ENCODE measurements at regions not wholly inside any gene's neighbourhood (a gene's known extent, or its start where the extent isn't known, plus 50 kb on each side); places are given as distances from the start of the nearest gene placed in this dataset.

DNA sequence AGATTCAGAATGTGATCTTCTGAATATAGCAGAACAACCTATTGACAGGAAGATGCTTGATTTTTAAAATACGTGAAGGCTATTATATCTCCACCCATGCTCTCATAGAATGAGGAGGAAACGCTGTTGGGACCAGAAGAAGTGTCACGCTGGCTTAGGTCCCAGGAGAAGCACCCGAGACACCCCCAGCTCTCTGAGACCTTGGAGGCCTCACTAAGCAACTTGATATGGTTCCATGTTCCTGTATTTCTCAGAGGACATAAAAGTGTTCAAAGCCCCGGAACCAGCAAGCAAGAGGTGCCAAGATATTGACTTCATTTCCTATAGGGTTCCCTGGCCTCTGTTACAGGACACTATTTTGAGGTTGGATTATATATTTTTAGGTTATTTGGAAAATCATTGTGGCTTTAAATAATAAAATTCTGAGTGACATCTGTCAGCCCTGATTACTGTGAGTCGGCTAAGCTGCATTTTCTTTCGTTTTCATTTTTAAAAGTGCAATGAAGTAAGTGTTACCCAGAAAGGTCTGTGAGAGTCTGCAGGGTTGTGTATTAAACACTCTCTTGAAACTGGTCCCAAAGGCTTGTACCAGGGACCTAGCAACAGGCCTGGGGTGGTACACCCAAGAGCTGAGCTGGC, 400.0 kb downstream of the SOX9 start:
- no peak for ATAC-seq
- TF ChIP-seq BACH2 (CRISPR knock-in tag; IDR thresholded peaks at IDR 0.05; ENCODE audit: borderline replicate concordance) (no peak), ISL1 (CRISPR knock-in tag; IDR thresholded peaks at IDR 0.05) (no peak), PPARA (CRISPR knock-in tag; IDR thresholded peaks at IDR 0.05; ENCODE audit: borderline replicate concordance) (no peak), ZNF8 (CRISPR knock-in tag; IDR thresholded peaks at IDR 0.05) (no peak), TOX (CRISPR knock-in tag; IDR thresholded peaks at IDR 0.05; ENCODE audit: borderline replicate concordance) (no peak), ZFP3 (CRISPR knock-in tag; IDR thresholded peaks at IDR 0.05) (no peak), ARNTL (CRISPR knock-in tag; IDR thresholded peaks at IDR 0.05; ENCODE audit: borderline replicate concordance, low read depth) (no peak), OSR1 (CRISPR knock-in tag; IDR thresholded peaks at IDR 0.05) (no peak), ZC3H10 (CRISPR knock-in tag; IDR thresholded peaks at IDR 0.05) (no peak)
- TF ChIP-seq, protein P1, sequence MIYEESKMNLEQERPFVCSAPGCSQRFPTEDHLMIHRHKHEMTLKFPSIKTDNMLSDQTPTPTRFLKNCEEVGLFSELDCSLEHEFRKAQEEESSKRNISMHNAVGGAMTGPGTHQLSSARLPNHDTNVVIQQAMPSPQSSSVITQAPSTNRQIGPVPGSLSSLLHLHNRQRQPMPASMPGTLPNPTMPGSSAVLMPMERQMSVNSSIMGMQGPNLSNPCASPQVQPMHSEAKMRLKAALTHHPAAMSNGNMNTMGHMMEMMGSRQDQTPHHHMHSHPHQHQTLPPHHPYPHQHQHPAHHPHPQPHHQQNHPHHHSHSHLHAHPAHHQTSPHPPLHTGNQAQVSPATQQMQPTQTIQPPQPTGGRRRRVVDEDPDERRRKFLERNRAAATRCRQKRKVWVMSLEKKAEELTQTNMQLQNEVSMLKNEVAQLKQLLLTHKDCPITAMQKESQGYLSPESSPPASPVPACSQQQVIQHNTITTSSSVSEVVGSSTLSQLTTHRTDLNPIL (CRISPR knock-in tag; IDR thresholded peaks at IDR 0.05; ENCODE audit: low read depth), result no peak
- TF ChIP-seq, protein P2, sequence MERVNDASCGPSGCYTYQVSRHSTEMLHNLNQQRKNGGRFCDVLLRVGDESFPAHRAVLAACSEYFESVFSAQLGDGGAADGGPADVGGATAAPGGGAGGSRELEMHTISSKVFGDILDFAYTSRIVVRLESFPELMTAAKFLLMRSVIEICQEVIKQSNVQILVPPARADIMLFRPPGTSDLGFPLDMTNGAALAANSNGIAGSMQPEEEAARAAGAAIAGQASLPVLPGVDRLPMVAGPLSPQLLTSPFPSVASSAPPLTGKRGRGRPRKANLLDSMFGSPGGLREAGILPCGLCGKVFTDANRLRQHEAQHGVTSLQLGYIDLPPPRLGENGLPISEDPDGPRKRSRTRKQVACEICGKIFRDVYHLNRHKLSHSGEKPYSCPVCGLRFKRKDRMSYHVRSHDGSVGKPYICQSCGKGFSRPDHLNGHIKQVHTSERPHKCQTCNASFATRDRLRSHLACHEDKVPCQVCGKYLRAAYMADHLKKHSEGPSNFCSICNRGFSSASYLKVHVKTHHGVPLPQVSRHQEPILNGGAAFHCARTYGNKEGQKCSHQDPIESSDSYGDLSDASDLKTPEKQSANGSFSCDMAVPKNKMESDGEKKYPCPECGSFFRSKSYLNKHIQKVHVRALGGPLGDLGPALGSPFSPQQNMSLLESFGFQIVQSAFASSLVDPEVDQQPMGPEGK (CRISPR knock-in tag; IDR thresholded peaks at IDR 0.05; ENCODE audit: borderline replicate concordance), result no peak
- TF ChIP-seq, protein P3, sequence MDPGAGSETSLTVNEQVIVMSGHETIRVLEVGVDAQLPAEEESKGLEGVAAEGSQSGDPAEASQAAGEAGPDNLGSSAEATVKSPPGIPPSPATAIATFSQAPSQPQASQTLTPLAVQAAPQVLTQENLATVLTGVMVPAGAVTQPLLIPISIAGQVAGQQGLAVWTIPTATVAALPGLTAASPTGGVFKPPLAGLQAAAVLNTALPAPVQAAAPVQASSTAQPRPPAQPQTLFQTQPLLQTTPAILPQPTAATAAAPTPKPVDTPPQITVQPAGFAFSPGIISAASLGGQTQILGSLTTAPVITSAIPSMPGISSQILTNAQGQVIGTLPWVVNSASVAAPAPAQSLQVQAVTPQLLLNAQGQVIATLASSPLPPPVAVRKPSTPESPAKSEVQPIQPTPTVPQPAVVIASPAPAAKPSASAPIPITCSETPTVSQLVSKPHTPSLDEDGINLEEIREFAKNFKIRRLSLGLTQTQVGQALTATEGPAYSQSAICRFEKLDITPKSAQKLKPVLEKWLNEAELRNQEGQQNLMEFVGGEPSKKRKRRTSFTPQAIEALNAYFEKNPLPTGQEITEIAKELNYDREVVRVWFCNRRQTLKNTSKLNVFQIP (CRISPR knock-in tag; IDR thresholded peaks at IDR 0.05; ENCODE audit: borderline replicate concordance, low read depth), result no peak

DNA sequence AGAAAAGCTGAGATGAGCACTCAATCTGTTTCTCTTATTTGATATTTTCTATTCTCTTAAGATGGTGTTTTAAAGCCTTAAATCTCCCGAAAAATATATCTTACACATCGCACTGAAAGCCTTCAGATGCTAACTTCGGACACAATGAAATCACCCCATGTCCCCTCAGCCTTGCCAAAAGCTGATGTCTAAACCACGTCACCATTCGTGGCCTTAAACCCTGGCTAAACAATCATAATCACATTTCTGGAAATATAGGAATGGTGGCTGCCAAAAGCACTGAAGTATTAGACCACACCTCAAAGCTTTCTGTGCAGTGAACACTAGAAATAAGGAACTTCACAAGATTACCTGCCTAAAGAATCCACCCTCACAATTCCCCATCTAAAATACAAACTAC, 402.7 kb downstream of the SOX9 start:
- ATAC-seq, result no peak
- TF ChIP-seq OSR1 (CRISPR knock-in tag; IDR thresholded peaks at IDR 0.05), result no peak
- TF ChIP-seq GLIS3 (CRISPR knock-in tag; IDR thresholded peaks at IDR 0.05), result no peak

DNA sequence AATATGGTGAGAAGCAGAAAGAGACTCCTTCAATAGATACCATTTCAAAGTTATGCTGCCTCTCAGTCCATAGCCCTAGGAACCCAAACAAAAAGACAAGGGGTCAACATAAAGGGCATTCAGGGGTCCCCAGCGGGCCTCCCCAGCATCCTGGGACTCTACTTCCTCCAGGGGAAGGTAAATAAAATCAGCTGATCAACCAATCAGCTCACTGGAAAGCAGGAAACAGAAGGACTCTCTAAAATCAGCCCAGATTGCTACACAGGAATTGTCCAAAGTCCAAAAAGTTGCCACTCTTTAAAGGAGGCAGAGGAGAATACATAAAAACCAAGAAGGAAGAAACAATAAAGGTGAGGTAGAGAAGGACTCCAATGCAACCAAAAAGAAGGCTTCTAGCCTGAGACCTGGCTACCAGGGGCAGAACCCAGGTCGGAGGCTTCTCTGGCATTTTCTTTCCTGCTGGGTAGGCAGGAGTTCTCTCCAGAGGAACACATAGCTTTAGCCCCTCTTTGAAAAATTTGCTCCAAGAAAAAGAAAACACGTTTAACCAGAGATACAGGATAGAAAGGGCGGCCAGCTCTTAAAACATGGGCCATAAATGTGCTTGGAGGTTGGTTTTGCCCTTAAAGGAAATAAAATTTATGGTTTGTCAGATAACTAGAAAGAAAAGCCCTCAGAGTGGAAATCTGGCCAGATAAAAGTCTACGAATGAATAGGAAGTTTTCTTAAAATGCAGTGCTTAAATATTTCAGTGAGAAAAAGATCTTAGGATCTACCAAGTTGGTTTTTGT, 404.6 kb downstream of the SOX9 start:
- ATAC-seq, result no peak
- no peak for TF ChIP-seq ZFP30 (CRISPR knock-in tag; IDR thresholded peaks at IDR 0.05)
- TF ChIP-seq ZNF565 (CRISPR knock-in tag; conservative IDR thresholded peaks at IDR 0.05; ENCODE audit: low read depth), result no peak
- TF ChIP-seq, protein P4, sequence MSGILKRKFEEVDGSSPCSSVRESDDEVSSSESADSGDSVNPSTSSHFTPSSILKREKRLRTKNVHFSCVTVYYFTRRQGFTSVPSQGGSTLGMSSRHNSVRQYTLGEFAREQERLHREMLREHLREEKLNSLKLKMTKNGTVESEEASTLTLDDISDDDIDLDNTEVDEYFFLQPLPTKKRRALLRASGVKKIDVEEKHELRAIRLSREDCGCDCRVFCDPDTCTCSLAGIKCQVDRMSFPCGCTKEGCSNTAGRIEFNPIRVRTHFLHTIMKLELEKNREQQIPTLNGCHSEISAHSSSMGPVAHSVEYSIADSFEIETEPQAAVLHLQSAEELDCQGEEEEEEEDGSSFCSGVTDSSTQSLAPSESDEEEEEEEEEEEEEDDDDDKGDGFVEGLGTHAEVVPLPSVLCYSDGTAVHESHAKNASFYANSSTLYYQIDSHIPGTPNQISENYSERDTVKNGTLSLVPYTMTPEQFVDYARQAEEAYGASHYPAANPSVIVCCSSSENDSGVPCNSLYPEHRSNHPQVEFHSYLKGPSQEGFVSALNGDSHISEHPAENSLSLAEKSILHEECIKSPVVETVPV (CRISPR knock-in tag; IDR thresholded peaks at IDR 0.05), result no peak
- no peak for TF ChIP-seq BACH2 (CRISPR knock-in tag; IDR thresholded peaks at IDR 0.05; ENCODE audit: borderline replicate concordance)
- no peak for TF ChIP-seq RARB (CRISPR knock-in tag; IDR thresholded peaks at IDR 0.05)
- no peak for TF ChIP-seq GLIS3 (CRISPR knock-in tag; IDR thresholded peaks at IDR 0.05)
- TF ChIP-seq ARNTL (CRISPR knock-in tag; IDR thresholded peaks at IDR 0.05; ENCODE audit: borderline replicate concordance, low read depth), result no peak

DNA sequence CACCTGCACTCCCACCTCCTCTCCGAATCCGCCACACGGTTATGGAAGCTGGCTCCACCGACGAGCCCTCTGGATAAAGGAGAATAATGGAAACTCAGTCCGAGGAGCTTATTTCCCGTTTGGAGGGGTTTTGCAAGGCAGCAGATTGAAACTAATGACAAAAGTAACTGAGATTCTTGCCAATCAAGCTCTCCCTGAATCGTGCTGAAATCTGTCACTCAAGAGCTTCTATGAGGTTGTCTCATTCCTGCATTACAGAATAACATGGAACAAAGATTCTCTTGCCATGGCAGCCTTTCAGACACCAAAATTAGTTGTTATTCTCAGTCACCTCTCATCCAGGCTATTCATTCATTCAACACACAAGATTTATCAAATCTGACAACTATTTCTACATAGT, 405.9 kb downstream of the SOX9 start:
- no peak for ATAC-seq
- no peak for TF ChIP-seq OSR1 (CRISPR knock-in tag; IDR thresholded peaks at IDR 0.05)
- TF ChIP-seq SNAI2 (CRISPR knock-in tag; IDR thresholded peaks at IDR 0.05), result no peak
- no peak for TF ChIP-seq GLIS3 (CRISPR knock-in tag; IDR thresholded peaks at IDR 0.05)
- no peak for TF ChIP-seq ISL1 (CRISPR knock-in tag; IDR thresholded peaks at IDR 0.05)
- no peak for TF ChIP-seq BACH2 (CRISPR knock-in tag; IDR thresholded peaks at IDR 0.05; ENCODE audit: borderline replicate concordance)
- TF ChIP-seq ZFP30 (CRISPR knock-in tag; IDR thresholded peaks at IDR 0.05), result no peak
- TF ChIP-seq, protein P1 (CRISPR knock-in tag; IDR thresholded peaks at IDR 0.05; ENCODE audit: low read depth), result no peak
- TF ChIP-seq RARB (CRISPR knock-in tag; IDR thresholded peaks at IDR 0.05), result no peak
- TF ChIP-seq, protein P5, sequence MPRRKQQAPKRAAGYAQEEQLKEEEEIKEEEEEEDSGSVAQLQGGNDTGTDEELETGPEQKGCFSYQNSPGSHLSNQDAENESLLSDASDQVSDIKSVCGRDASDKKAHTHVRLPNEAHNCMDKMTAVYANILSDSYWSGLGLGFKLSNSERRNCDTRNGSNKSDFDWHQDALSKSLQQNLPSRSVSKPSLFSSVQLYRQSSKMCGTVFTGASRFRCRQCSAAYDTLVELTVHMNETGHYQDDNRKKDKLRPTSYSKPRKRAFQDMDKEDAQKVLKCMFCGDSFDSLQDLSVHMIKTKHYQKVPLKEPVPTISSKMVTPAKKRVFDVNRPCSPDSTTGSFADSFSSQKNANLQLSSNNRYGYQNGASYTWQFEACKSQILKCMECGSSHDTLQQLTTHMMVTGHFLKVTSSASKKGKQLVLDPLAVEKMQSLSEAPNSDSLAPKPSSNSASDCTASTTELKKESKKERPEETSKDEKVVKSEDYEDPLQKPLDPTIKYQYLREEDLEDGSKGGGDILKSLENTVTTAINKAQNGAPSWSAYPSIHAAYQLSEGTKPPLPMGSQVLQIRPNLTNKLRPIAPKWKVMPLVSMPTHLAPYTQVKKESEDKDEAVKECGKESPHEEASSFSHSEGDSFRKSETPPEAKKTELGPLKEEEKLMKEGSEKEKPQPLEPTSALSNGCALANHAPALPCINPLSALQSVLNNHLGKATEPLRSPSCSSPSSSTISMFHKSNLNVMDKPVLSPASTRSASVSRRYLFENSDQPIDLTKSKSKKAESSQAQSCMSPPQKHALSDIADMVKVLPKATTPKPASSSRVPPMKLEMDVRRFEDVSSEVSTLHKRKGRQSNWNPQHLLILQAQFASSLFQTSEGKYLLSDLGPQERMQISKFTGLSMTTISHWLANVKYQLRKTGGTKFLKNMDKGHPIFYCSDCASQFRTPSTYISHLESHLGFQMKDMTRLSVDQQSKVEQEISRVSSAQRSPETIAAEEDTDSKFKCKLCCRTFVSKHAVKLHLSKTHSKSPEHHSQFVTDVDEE (CRISPR knock-in tag; IDR thresholded peaks at IDR 0.05), result no peak
- TF ChIP-seq, protein P2 (CRISPR knock-in tag; IDR thresholded peaks at IDR 0.05; ENCODE audit: borderline replicate concordance), result no peak
- no peak for TF ChIP-seq ZNF70 (CRISPR knock-in tag; IDR thresholded peaks at IDR 0.05)
- no peak for TF ChIP-seq CSDC2 (CRISPR knock-in tag; IDR thresholded peaks at IDR 0.05)
- no peak for TF ChIP-seq TOX (CRISPR knock-in tag; IDR thresholded peaks at IDR 0.05; ENCODE audit: borderline replicate concordance)
- no peak for TF ChIP-seq ZNF8 (CRISPR knock-in tag; IDR thresholded peaks at IDR 0.05)
- TF ChIP-seq PPARA (CRISPR knock-in tag; IDR thresholded peaks at IDR 0.05; ENCODE audit: borderline replicate concordance), result no peak
- no peak for TF ChIP-seq ZC3H10 (CRISPR knock-in tag; IDR thresholded peaks at IDR 0.05)
